Keratinocyte (primary cell): ENCODE measurements at regions not wholly inside any gene's neighbourhood (a gene's known extent, or its start where the extent isn't known, plus 50 kb on each side); places are given as distances from the start of the nearest gene placed in this dataset.
"Not testable (repeated sequence)": the region's sequence is repeated elsewhere in the genome, so short reads cannot be mapped to it uniquely, and the experiment has no call there.

Experiments
- DNase-seq: peaks from one replicate; pipeline ENCODE4 v3.0.0-alpha.2; 2011; ENCODE audit warnings: low read depth, missing footprints, low spot score
- FAIRE-seq: peaks from 2 replicates; lab custom pipeline; 2011; peaks lifted over from hg19 to GRCh38; lab: Jason Lieb, UNC
- H2AFZ ChIP-seq: 2 replicates; pipeline ENCODE4 v1.6.0; 2012; ENCODE audit warnings: low read length, control low read depth, inconsistent platforms; ENCODE audit not compliant: control insufficient read depth
- H3K27ac ChIP-seq: 2 replicates; pipeline ENCODE4 v1.5.1; 2011; ENCODE audit warnings: low read length; ENCODE audit not compliant: control insufficient read depth, insufficient read depth
- H3K27me3 ChIP-seq: 3 replicates; pipeline ENCODE4 v1.6.0; 2011; ENCODE audit warnings: low read length; ENCODE audit not compliant: control insufficient read depth, insufficient read depth; ENCODE audit errors: extremely low read depth
- H3K36me3 ChIP-seq, 2 experiments: 2 replicates in 1 of 2; 3 replicates in 1 of 2; pipeline ENCODE4 v1.5.1; 2011; ENCODE audit warnings: low read length in 2 of 2, mild to moderate bottlenecking in 1 of 2; ENCODE audit not compliant: control insufficient read depth in 2 of 2, insufficient read depth in 2 of 2; ENCODE audit errors: extremely low read depth in 1 of 2
- H3K4me1 ChIP-seq: 3 replicates; pipeline ENCODE4 v1.5.1; 2011; ENCODE audit warnings: low read length; ENCODE audit not compliant: control insufficient read depth, insufficient read depth; ENCODE audit errors: extremely low read depth
- H3K4me2 ChIP-seq: 3 replicates; pipeline ENCODE4 v1.6.0; 2011; ENCODE audit warnings: low read depth, low read length; ENCODE audit not compliant: control insufficient read depth, insufficient read depth; ENCODE audit errors: extremely low read depth
- H3K4me3 ChIP-seq, 3 experiments: fragments of 200-600 bp in 1 of 3; sonication (generic) in 1 of 3; 2 replicates in 2 of 3; 3 replicates in 1 of 3; pipeline ENCODE4 v1.5.1; 2011 to 2016; ENCODE audit warnings: low read length in 3 of 3, mild to moderate bottlenecking in 3 of 3, control low read depth in 2 of 3, inconsistent platforms in 1 of 3, low read depth in 1 of 3, mixed read lengths in 1 of 3, mixed run types in 1 of 3, moderate library complexity in 1 of 3; ENCODE audit not compliant: control insufficient read depth in 2 of 3, insufficient read depth in 2 of 3; ENCODE audit errors: extremely low read depth in 1 of 3
- H3K79me2 ChIP-seq: 2 replicates; pipeline ENCODE4 v1.6.0; 2012; ENCODE audit warnings: low read length; ENCODE audit not compliant: control insufficient read depth, insufficient read depth
- H3K9ac ChIP-seq: 3 replicates; pipeline ENCODE4 v1.6.0; 2011; ENCODE audit warnings: low read length; ENCODE audit not compliant: control insufficient read depth, insufficient read depth; ENCODE audit errors: extremely low read depth
- H3K9me1 ChIP-seq: 3 replicates; pipeline ENCODE4 v1.6.0; 2011; ENCODE audit warnings: low read length; ENCODE audit not compliant: control insufficient read depth, insufficient read depth; ENCODE audit errors: extremely low read depth
- H3K9me3 ChIP-seq: 2 replicates; pipeline ENCODE4 v1.5.1; 2012; ENCODE audit warnings: low read depth, low read length; ENCODE audit not compliant: control insufficient read depth
- H4K20me1 ChIP-seq: 3 replicates; pipeline ENCODE4 v1.6.0; 2011; ENCODE audit warnings: low read length; ENCODE audit not compliant: control insufficient read depth, insufficient read depth; ENCODE audit errors: extremely low read depth
- CTCF ChIP-seq, 3 experiments: IDR thresholded peaks in 1 of 3; conservative IDR thresholded peaks in 1 of 3; optimal IDR thresholded peaks in 1 of 3; 2 replicates in 2 of 3; 3 replicates in 1 of 3; pipeline versions ENCODE3 to v1.5.1; 2011; ENCODE audit warnings: low read length in 3 of 3, mild to moderate bottlenecking in 3 of 3, moderate library complexity in 2 of 3, control low read depth in 1 of 3, inconsistent platforms in 1 of 3; ENCODE audit not compliant: insufficient read depth in 2 of 3; ENCODE audit errors: extremely low read depth in 1 of 3
- dilution Hi-C: fragments of 300-500 bp; cut with MboI; formaldehyde crosslinking; loops from one replicate; pipeline ENCODE4 v1.7.0; 2020; ENCODE audit warnings: low sequenced_read_pairs; ENCODE audit not compliant: extremely low pct_ligation_motif_present

DNA sequence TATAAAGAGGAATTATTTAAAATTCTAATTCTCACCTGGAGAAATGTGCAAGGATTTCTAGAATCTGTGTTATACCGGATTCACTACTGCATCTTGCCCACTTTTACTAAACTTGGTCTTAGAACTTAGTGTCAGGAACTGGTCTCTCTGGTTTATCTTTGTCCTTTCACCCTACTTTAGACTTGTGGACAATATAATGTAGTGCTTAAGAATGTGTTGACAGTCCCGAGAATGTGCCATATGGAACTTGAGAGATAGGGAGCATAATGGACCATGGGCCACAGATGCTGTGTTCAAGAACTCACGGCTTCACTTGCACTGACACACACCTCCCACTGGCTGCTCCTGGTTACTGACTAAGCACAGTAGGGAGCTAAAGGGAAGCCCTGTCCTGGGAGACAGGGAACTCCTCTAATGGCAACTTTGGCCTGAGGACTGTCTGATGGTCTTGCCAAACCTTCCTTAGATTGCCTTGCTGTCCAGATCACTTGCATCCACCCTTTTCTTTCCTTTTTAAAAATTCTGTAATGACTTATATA, 476.0 kb upstream of the CHD1 start:
- H3K36me3 ChIP-seq, H3K9ac ChIP-seq, H3K9me3 ChIP-seq, H3K4me3 ChIP-seq, H2AFZ ChIP-seq, H3K9me1 ChIP-seq, DNase-seq, H3K4me2 ChIP-seq, H3K27me3 ChIP-seq, H3K79me2 ChIP-seq, H4K20me1 ChIP-seq, dilution Hi-C loops, H3K27ac ChIP-seq, H3K4me1 ChIP-seq: not testable (repeated sequence)
- FAIRE-seq, result peak; percentile 55

DNA sequence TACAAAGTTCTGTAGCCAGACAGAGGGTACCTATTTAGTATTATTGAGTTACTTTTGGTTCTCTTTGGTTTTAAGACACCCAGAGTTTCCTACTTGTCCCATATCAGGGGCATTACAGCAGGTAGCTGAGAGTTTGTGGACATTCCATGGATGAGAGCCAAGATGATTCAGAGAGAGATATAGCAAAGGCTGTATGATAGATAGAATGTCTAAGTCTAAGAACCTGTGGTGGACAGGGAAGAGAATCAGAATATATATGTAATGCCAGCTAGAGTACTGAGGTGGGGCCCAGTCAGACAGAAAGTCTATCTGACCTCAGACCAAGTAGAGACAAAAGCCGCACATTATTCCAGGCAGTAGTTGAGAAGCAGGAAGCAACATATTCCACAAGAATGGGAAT, 471.8 kb upstream of the CHD1 start:
- DNase-seq, H3K27me3 ChIP-seq, H3K4me1 ChIP-seq, H3K9ac ChIP-seq, H3K27ac ChIP-seq, FAIRE-seq, H3K79me2 ChIP-seq, H4K20me1 ChIP-seq, H3K4me3 ChIP-seq, H3K4me2 ChIP-seq, dilution Hi-C loops, H3K9me3 ChIP-seq, H2AFZ ChIP-seq, H3K36me3 ChIP-seq, H3K9me1 ChIP-seq: not testable (repeated sequence)

DNA sequence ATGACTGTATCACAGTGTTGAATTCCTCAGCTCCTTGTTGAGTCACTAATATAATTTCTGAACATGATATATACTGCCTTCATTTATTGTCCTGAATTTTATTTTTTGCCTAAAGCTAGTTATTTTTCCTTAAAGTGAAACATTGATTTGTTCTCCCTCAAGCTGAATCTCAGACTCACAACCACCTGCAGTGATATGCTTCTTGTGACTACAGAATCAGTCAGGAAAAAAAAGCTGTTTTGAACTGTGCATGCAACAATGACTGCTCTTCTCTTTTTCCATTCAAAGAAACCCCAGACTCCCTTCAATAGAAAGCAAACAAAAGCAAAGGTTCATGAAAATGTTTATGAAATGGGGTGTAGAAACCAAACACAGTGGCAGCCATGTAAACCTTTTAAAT, 470.2 kb upstream of the CHD1 start:
- H3K79me2 ChIP-seq, result no peaks in the 10 kb centered on the region
- no peaks in the 10 kb centered on the region for H4K20me1 ChIP-seq
- dilution Hi-C loops, result no loop called here
- FAIRE-seq, result no peak
- H2AFZ ChIP-seq, result no peak overlapping the region
- no peaks in the 10 kb centered on the region for H3K4me1 ChIP-seq
- no peaks in the 10 kb centered on the region for H3K36me3 ChIP-seq
- TF ChIP-seq CTCF (optimal IDR thresholded peaks at IDR 0.05 in 1 of 3, IDR thresholded peaks at IDR 0.05 in 1 of 3, conservative IDR thresholded peaks at IDR 0.05 in 1 of 3; ENCODE audit: extremely low read depth in 1 of 3, insufficient read depth in 2 of 3, low read length in 3 of 3), result no peak
- no peak overlapping the region for H3K4me3 ChIP-seq
- H3K9ac ChIP-seq, result no peak overlapping the region
- H3K9me3 ChIP-seq, result no peaks in the 10 kb centered on the region
- H3K4me2 ChIP-seq, result no peak overlapping the region
- H3K9me1 ChIP-seq, result no peaks in the 10 kb centered on the region
- no peak overlapping the region for H3K27ac ChIP-seq
- DNase-seq, result no peak
- no peaks in the 10 kb centered on the region for H3K27me3 ChIP-seq
